AG09319 (cell line): ENCODE measurements at regions not wholly inside any gene's neighbourhood (a gene's known extent, or its start where the extent isn't known, plus 50 kb on each side); places are given as distances from the start of the nearest gene placed in this dataset.

Experiments used
- DNase-seq: peaks from one replicate; pipeline ENCODE4 v3.0.0-alpha.2; 2010; ENCODE audit warnings: low read depth; ENCODE audit errors: extremely low read depth
- CTCF ChIP-seq: IDR thresholded peaks from 2 replicates; pipeline ENCODE4 v1.5.1; 2011; ENCODE audit warnings: low read depth, mild to moderate bottlenecking, inconsistent platforms, low read length, moderate library complexity

- no peak for DNase-seq
- no peak for TF ChIP-seq CTCF
Observed at GRCh38 chr22:19619144-19620009, 94.9 kb upstream of the SEPTIN5 start.

GRCh38 chr22:19620742-19621371 lies 93.4 kb upstream of the SEPTIN5 start:
- TF ChIP-seq CTCF = no peak
- DNase-seq = no peak

- no peak for DNase-seq
- no peak for TF ChIP-seq CTCF
Observed at GRCh38 chr22:19621373-19622060, 92.8 kb upstream of the SEPTIN5 start.

GRCh38 chr22:19622061-19622441 lies 92.3 kb upstream of the SEPTIN5 start:
- no peak for DNase-seq
- no peak for TF ChIP-seq CTCF

- no peak for DNase-seq
- no peak for TF ChIP-seq CTCF
Observed at GRCh38 chr22:19625331-19626041, 88.8 kb upstream of the SEPTIN5 start.

- no peak for TF ChIP-seq CTCF
- no peak for DNase-seq
Observed at GRCh38 chr22:19626042-19626587, 88.2 kb upstream of the SEPTIN5 start.
